OCI-LY7 (cell line): ENCODE measurements at regions not wholly inside any gene's neighbourhood (a gene's known extent, or its start where the extent isn't known, plus 50 kb on each side); places are given as distances from the start of the nearest gene placed in this dataset.
"Not testable (repeated sequence)": the region's sequence is repeated elsewhere in the genome, so short reads cannot be mapped to it uniquely, and the experiment has no call there.

Source experiments
- CTCF ChIP-seq: fragments of 200-600 bp; sonication (generic); conservative IDR thresholded peaks from 2 replicates; pipeline ENCODE4 v1.5.1; 2014; ENCODE audit warnings: mild to moderate bottlenecking, antibody characterized with exemption, low read length, moderate library complexity, mixed read lengths
- EZH2phosphoT487 ChIP-seq: fragments of 200-600 bp; sonication (generic); IDR thresholded peaks from 2 replicates; pipeline ENCODE4 v1.6.1; 2018; ENCODE audit warnings: low read depth, borderline replicate concordance, mild to moderate bottlenecking, mixed run types, antibody characterized with exemption, low read length, moderate library complexity, mixed read lengths

DNA sequence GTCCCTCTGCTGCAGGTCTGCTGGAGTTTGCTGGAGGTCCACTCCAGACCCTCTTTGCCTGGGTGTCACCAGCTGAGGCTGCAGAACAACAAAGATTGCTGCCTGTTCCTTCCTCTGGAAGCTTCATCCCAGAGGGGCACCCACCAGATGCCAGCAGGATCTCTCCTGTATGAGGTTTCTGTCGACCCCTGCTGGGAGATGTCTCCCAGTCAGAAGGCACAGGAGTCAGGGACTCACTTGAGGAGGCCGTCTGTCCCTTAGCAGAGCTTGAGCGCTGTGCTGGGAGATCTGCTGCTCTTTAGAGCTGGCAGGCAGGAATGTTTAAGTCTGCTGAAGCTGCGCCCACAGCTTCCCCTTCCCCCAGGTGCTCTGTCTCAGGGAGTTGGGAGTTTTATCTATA, 196.2 kb downstream of the C4orf33 start:
- not testable (repeated sequence) for TF ChIP-seq CTCF, EZH2phosphoT487
